ENCODE measurements at regions not wholly inside any gene's neighbourhood (a gene's known extent, or its start where the extent isn't known, plus 50 kb on each side); places are given as distances from the start of the nearest gene placed in this dataset.
"Not testable (repeated sequence)": the region's sequence is repeated elsewhere in the genome, so short reads cannot be mapped to it uniquely, and the experiment has no call there.

DNA sequence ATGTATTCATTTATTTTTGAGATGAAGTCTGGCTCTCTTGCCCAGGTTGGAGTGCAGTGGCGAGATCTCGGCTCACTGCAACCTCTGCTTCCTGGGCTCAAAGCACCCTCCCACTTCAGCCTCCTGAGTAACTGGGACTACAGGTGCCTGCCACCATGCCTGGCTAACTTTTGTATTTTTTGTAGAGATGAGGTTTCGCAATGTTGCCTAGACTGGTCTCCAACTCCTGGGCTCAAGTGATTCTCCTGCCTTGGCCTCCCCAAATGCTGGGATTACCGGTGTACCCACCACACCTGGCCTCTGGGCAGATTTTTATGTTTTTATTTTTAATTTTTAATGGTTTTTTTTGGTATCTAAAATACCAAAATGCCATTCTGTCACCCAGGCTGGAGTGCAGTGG is 320.3 kb downstream of the TYW1 start:
- TF ChIP-seq, protein P1, sequence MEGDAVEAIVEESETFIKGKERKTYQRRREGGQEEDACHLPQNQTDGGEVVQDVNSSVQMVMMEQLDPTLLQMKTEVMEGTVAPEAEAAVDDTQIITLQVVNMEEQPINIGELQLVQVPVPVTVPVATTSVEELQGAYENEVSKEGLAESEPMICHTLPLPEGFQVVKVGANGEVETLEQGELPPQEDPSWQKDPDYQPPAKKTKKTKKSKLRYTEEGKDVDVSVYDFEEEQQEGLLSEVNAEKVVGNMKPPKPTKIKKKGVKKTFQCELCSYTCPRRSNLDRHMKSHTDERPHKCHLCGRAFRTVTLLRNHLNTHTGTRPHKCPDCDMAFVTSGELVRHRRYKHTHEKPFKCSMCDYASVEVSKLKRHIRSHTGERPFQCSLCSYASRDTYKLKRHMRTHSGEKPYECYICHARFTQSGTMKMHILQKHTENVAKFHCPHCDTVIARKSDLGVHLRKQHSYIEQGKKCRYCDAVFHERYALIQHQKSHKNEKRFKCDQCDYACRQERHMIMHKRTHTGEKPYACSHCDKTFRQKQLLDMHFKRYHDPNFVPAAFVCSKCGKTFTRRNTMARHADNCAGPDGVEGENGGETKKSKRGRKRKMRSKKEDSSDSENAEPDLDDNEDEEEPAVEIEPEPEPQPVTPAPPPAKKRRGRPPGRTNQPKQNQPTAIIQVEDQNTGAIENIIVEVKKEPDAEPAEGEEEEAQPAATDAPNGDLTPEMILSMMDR (IDR thresholded peaks at IDR 0.05): not testable (repeated sequence)
- TF ChIP-seq POLR2A (IDR thresholded peaks at IDR 0.05): not testable (repeated sequence)
